Prostate gland (tissue), 2 donors: ENCODE measurements at regions not wholly inside any gene's neighbourhood (a gene's known extent, or its start where the extent isn't known, plus 50 kb on each side); places are given as distances from the start of the nearest gene placed in this dataset.

ENCODE experiments used
- POLR2A ChIP-seq: fragments of 450-650 bp; IDR thresholded peaks from one replicate; pipeline ENCODE4 v1.6.1; 2016; ENCODE audit warnings: antibody characterized with exemption, mild to moderate bottlenecking
- TF ChIP-seq, protein P1 (sequence below), 4 experiments: fragments of 200-600 bp in 2 of 4; fragments of 450-650 bp in 2 of 4; sonication (generic) in 2 of 4; IDR thresholded peaks; 1 replicate in 3 of 4; 2 replicates in 1 of 4; pipeline ENCODE4 v1.5.1; 2016 to 2019; ENCODE audit warnings: antibody characterized with exemption in 4 of 4, mild to moderate bottlenecking in 2 of 4, moderate library complexity in 2 of 4

- TF ChIP-seq, protein P1, sequence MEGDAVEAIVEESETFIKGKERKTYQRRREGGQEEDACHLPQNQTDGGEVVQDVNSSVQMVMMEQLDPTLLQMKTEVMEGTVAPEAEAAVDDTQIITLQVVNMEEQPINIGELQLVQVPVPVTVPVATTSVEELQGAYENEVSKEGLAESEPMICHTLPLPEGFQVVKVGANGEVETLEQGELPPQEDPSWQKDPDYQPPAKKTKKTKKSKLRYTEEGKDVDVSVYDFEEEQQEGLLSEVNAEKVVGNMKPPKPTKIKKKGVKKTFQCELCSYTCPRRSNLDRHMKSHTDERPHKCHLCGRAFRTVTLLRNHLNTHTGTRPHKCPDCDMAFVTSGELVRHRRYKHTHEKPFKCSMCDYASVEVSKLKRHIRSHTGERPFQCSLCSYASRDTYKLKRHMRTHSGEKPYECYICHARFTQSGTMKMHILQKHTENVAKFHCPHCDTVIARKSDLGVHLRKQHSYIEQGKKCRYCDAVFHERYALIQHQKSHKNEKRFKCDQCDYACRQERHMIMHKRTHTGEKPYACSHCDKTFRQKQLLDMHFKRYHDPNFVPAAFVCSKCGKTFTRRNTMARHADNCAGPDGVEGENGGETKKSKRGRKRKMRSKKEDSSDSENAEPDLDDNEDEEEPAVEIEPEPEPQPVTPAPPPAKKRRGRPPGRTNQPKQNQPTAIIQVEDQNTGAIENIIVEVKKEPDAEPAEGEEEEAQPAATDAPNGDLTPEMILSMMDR (IDR thresholded peaks at IDR 0.05): no peak
- no peak for TF ChIP-seq POLR2A
These were observed 269.1 kb upstream of the GLI3 start for GRCh38 chr7:42506097-42506496.
